ENCODE measurements at regions not wholly inside any gene's neighbourhood (a gene's known extent, or its start where the extent isn't known, plus 50 kb on each side); places are given as distances from the start of the nearest gene placed in this dataset.

GRCh38 chrX:6778544-6779503 is 243.9 kb upstream of the VCX3A start:
- no peak overlapping the region for H3K4me3 Mint-ChIP-seq
- H3K27ac Mint-ChIP-seq, result no peak overlapping the region
- no peak for ATAC-seq
- H3K4me1 Mint-ChIP-seq, result no peaks in the 10 kb centered on the region
- H3K27me3 Mint-ChIP-seq, result no peaks in the 10 kb centered on the region
- H3K36me3 Mint-ChIP-seq (ENCODE audit: low read depth), result no peaks in the 10 kb centered on the region
- no peaks in the 10 kb centered on the region for H3K9me3 Mint-ChIP-seq
- no peak for DNase-seq

- ATAC-seq, result no peak
- H3K4me1 Mint-ChIP-seq, result no peaks in the 10 kb centered on the region
- H3K27ac Mint-ChIP-seq, result no peak overlapping the region
- no peaks in the 10 kb centered on the region for H3K9me3 Mint-ChIP-seq
- no peaks in the 10 kb centered on the region for H3K27me3 Mint-ChIP-seq
- no peak overlapping the region for H3K4me3 Mint-ChIP-seq
- no peaks in the 10 kb centered on the region for H3K36me3 Mint-ChIP-seq (ENCODE audit: low read depth)
- no peak for DNase-seq
Observed at GRCh38 chrX:6777238-6778002, 242.5 kb upstream of the VCX3A start.

GRCh38 chrX:6770936-6771335 is 236.0 kb upstream of the VCX3A start:
- H3K27ac Mint-ChIP-seq, result no peak overlapping the region
- DNase-seq, result no peak
- no peak for ATAC-seq

GRCh38 chrX:6768881-6769280 is 234.0 kb upstream of the VCX3A start:
- Mint-ChIP-seq H3K36me3 (ENCODE audit: low read depth) (no peaks in the 10 kb centered on the region), H3K4me1 (no peaks in the 10 kb centered on the region), H3K27me3 (no peaks in the 10 kb centered on the region), H3K9me3 (no peaks in the 10 kb centered on the region), H3K4me3 (no peak overlapping the region), H3K27ac (no peak overlapping the region)
- ATAC-seq, result no peak
- DNase-seq, result no peak

More at GRCh38 chrX:6770936-6771335, 236.0 kb upstream of the VCX3A start:
- Mint-ChIP-seq H3K9me3 (no peaks in the 10 kb centered on the region), H3K27me3 (no peaks in the 10 kb centered on the region), H3K4me1 (no peaks in the 10 kb centered on the region), H3K4me3 (no peak overlapping the region), H3K36me3 (ENCODE audit: low read depth) (no peaks in the 10 kb centered on the region)

GRCh38 chrX:6761251-6761650 is 226.3 kb upstream of the VCX3A start:
- DNase-seq, result no peak
- H3K9me3 Mint-ChIP-seq, result no peaks in the 10 kb centered on the region
- no peak for ATAC-seq
- no peaks in the 10 kb centered on the region for H3K36me3 Mint-ChIP-seq (ENCODE audit: low read depth)
- H3K27me3 Mint-ChIP-seq, result no peaks in the 10 kb centered on the region
- no peaks in the 10 kb centered on the region for H3K4me1 Mint-ChIP-seq
- H3K4me3 Mint-ChIP-seq, result no peak overlapping the region
- H3K27ac Mint-ChIP-seq, result no peak overlapping the region

- ATAC-seq, result no peak
- no peaks in the 10 kb centered on the region for H3K36me3 Mint-ChIP-seq (ENCODE audit: low read depth)
Observed at GRCh38 chrX:6759655-6760375, 224.9 kb upstream of the VCX3A start.

GRCh38 chrX:6758234-6758633 is 223.3 kb upstream of the VCX3A start:
- no peak overlapping the region for H3K27ac Mint-ChIP-seq
- no peak overlapping the region for H3K4me3 Mint-ChIP-seq
- H3K27me3 Mint-ChIP-seq, result peaks cover 2% of the 10 kb centered on the region
- no peaks in the 10 kb centered on the region for H3K36me3 Mint-ChIP-seq (ENCODE audit: low read depth)
- no peaks in the 10 kb centered on the region for H3K4me1 Mint-ChIP-seq
- no peak for ATAC-seq
- H3K9me3 Mint-ChIP-seq, result peaks cover 9% of the 10 kb centered on the region
- no peak for DNase-seq

More at GRCh38 chrX:6759655-6760375, 224.9 kb upstream of the VCX3A start:
- Mint-ChIP-seq H3K4me1 (no peaks in the 10 kb centered on the region), H3K9me3 (peaks cover 5% of the 10 kb centered on the region), H3K27me3 (no peaks in the 10 kb centered on the region), H3K4me3 (no peak overlapping the region), H3K27ac (no peak overlapping the region)
- no peak for DNase-seq

GRCh38 chrX:6757631-6758030 is 222.7 kb upstream of the VCX3A start:
- Mint-ChIP-seq H3K9me3 (peaks cover 9% of the 10 kb centered on the region), H3K36me3 (ENCODE audit: low read depth) (no peaks in the 10 kb centered on the region), H3K4me1 (no peaks in the 10 kb centered on the region), H3K27ac (no peak overlapping the region), H3K4me3 (no peak overlapping the region), H3K27me3 (peaks cover 2% of the 10 kb centered on the region)
- no peak for ATAC-seq
- DNase-seq, result no peak

- Mint-ChIP-seq H3K27me3 (peaks cover under 1% of the 10 kb centered on the region), H3K36me3 (ENCODE audit: low read depth) (no peaks in the 10 kb centered on the region), H3K27ac (no peak overlapping the region), H3K4me3 (no peak overlapping the region), H3K9me3 (peaks cover 2% of the 10 kb centered on the region), H3K4me1 (no peaks in the 10 kb centered on the region)
- ATAC-seq (no peak), DNase-seq (no peak)
Observed at GRCh38 chrX:6748595-6748994, 213.7 kb upstream of the VCX3A start.

GRCh38 chrX:6738518-6739470 is 203.9 kb upstream of the VCX3A start:
- Mint-ChIP-seq H3K4me1 (peaks cover 12% of the 10 kb centered on the region), H3K9me3 (no peaks in the 10 kb centered on the region), H3K36me3 (ENCODE audit: low read depth) (no peaks in the 10 kb centered on the region), H3K27ac (no peak overlapping the region), H3K4me3 (no peak overlapping the region), H3K27me3 (no peaks in the 10 kb centered on the region)
- no peak for DNase-seq
- ATAC-seq, result peak; percentile 72

GRCh38 chrX:6734844-6735634 is 200.1 kb upstream of the VCX3A start:
- Mint-ChIP-seq H3K9me3 (no peaks in the 10 kb centered on the region), H3K27ac (no peak overlapping the region)

GRCh38 chrX:6732101-6732500 is 197.2 kb upstream of the VCX3A start:
- no peak overlapping the region for H3K4me3 Mint-ChIP-seq
- DNase-seq (no peak), ATAC-seq (no peak)
- H3K27me3 Mint-ChIP-seq, result no peaks in the 10 kb centered on the region
- H3K36me3 Mint-ChIP-seq (ENCODE audit: low read depth), result no peaks in the 10 kb centered on the region
- H3K27ac Mint-ChIP-seq, result no peak overlapping the region
- H3K9me3 Mint-ChIP-seq, result no peaks in the 10 kb centered on the region
- no peaks in the 10 kb centered on the region for H3K4me1 Mint-ChIP-seq

More at GRCh38 chrX:6734844-6735634, 200.1 kb upstream of the VCX3A start:
- H3K36me3 Mint-ChIP-seq (ENCODE audit: low read depth), result no peaks in the 10 kb centered on the region
- no peaks in the 10 kb centered on the region for H3K27me3 Mint-ChIP-seq
- no peak for ATAC-seq
- H3K4me1 Mint-ChIP-seq, result peaks cover 12% of the 10 kb centered on the region
- DNase-seq, result no peak
- no peak overlapping the region for H3K4me3 Mint-ChIP-seq

GRCh38 chrX:6729626-6730025 is 194.7 kb upstream of the VCX3A start:
- H3K4me1 Mint-ChIP-seq, result no peaks in the 10 kb centered on the region
- no peaks in the 10 kb centered on the region for H3K9me3 Mint-ChIP-seq
- no peaks in the 10 kb centered on the region for H3K36me3 Mint-ChIP-seq (ENCODE audit: low read depth)
- no peak overlapping the region for H3K27ac Mint-ChIP-seq
- H3K4me3 Mint-ChIP-seq, result no peak overlapping the region
- no peaks in the 10 kb centered on the region for H3K27me3 Mint-ChIP-seq
- ATAC-seq, result no peak
- DNase-seq, result no peak

Measured in activated naive CD8-positive, alpha-beta T cell treated with anti-CD3 and anti-CD28 coated beads, Interleukin-2, amount 50 U/mL, for 24 hours (primary cell).